K562 (cell line): ENCODE measurements at regions not wholly inside any gene's neighbourhood (a gene's known extent, or its start where the extent isn't known, plus 50 kb on each side); places are given as distances from the start of the nearest gene placed in this dataset.

Source experiments
- CBX5 ChIP-seq: IDR thresholded peaks from 2 replicates; pipeline ENCODE4 v1.6.1; 2014; ENCODE audit warnings: low read depth, borderline replicate concordance
- CREM ChIP-seq: IDR thresholded peaks from 2 replicates; pipeline ENCODE4 v1.6.1; 2014; ENCODE audit warnings: antibody characterized with exemption, low read depth
- EZH2 ChIP-seq: IDR thresholded peaks from 2 replicates; pipeline ENCODE4 v1.6.1; 2012; ENCODE audit warnings: low read depth, mild to moderate bottlenecking, inconsistent platforms, low read length, borderline replicate concordance
- MEF2D ChIP-seq: conservative IDR thresholded peaks from 2 replicates; pipeline ENCODE4 v1.6.1; 2016; ENCODE audit warnings: low read depth, missing genetic modification characterization, missing compliant biosample characterization
- REST ChIP-seq, 2 experiments: fragments of 450-650 bp; formaldehyde crosslinking in 1 of 2; IDR thresholded peaks; 2 replicates each; pipeline versions ENCODE4 v1.4.0 to v1.6.1; 2014 to 2020; ENCODE audit warnings: mild to moderate bottlenecking in 2 of 2, borderline replicate concordance in 1 of 2, low read depth in 1 of 2
- ZNF23 ChIP-seq: fragments of 250-450 bp; sonication (Bioruptor Pico); IDR thresholded peaks from 2 replicates; pipeline ENCODE4 v1.4.0; 2020; ENCODE audit warnings: mild to moderate bottlenecking
- TF ChIP-seq, protein P1 (sequence below), 2 experiments: IDR thresholded peaks; 2 replicates each; pipeline ENCODE4 v1.6.1; 2011; ENCODE audit warnings: borderline replicate concordance in 1 of 2, control low read depth in 1 of 2, low read depth in 1 of 2, low read length in 1 of 2, mild to moderate bottlenecking in 1 of 2, mixed read lengths in 1 of 2, moderate library complexity in 1 of 2; ENCODE audit not compliant: insufficient read depth in 1 of 2, insufficient read length in 1 of 2, poor library complexity in 1 of 2, severe bottlenecking in 1 of 2; ENCODE audit errors: extremely low read depth in 1 of 2

DNA sequence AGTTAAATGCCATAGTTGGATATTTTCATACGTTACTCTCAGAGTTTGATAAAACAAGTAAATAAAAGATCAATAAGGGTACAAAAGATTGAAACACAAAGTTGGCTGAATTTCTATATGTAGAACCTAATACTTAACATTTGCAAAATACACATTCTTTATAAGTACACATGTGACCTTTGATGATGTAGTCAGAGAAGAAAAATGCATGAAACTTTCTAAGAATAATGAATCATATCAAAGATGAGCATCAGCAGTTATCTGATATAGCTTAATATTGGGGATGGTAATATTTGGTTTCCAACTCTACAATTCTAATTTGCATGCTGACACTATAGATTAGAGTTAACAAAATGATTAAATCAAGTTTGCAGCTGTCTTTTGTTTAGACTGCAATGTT is 188.0 kb upstream of the TGFBR2 start (continued):
- TF ChIP-seq REST (IDR thresholded peaks at IDR 0.05; ENCODE audit: borderline replicate concordance): no peak
- TF ChIP-seq REST (CRISPR knock-in tag; IDR thresholded peaks at IDR 0.05; ENCODE audit: low read depth): no peak
- no peak for TF ChIP-seq MEF2D (tag)
- TF ChIP-seq ZNF23 (CRISPR knock-in tag): no peak
- TF ChIP-seq, protein P1, sequence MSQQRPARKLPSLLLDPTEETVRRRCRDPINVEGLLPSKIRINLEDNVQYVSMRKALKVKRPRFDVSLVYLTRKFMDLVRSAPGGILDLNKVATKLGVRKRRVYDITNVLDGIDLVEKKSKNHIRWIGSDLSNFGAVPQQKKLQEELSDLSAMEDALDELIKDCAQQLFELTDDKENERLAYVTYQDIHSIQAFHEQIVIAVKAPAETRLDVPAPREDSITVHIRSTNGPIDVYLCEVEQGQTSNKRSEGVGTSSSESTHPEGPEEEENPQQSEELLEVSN (IDR thresholded peaks at IDR 0.05; ENCODE audit: borderline replicate concordance in 1 of 2, extremely low read depth in 1 of 2, insufficient read depth in 1 of 2, insufficient read length in 1 of 2, low read depth in 1 of 2, low read length in 1 of 2, poor library complexity in 1 of 2, severe bottlenecking in 1 of 2): no peak
- no peak for TF ChIP-seq CREM
- no peak for TF ChIP-seq EZH2
- TF ChIP-seq CBX5: no peak
